GM18511 (cell line): ENCODE measurements at regions not wholly inside any gene's neighbourhood (a gene's known extent, or its start where the extent isn't known, plus 50 kb on each side); places are given as distances from the start of the nearest gene placed in this dataset.
"Not testable (repeated sequence)": the region's sequence is repeated elsewhere in the genome, so short reads cannot be mapped to it uniquely, and the experiment has no call there.

Experiments
- ATAC-seq: cut with Tn5 transposase; IDR thresholded peaks from one replicate; pipeline ENCODE4 v1.9.1; 2021; ENCODE audit warnings: mild to moderate bottlenecking, moderate library complexity; ENCODE audit not compliant: unreplicated experiment

- no peak for ATAC-seq
These were observed 217.7 kb upstream of the ATXN7L3B start for GRCh38 chr12:74319886-74320285.

DNA sequence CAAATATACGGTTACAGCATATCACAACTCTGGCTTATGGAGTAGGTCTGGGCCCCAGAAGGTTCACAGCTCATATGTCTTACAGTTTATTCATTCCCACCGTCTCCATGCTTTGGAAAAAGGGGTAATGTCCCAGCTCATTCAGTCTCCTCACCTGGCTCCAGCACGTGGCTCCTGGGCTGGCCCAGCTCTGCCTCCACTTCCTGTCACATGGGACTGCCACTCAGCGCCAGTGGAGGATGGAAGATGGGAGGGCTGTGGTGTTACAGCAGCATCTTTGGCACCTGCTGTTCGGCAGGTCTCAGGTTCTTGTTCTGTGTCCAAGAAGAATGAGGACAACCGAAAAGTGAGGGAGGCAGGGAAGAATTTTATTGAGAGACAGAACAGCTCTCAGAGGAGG lies 216.3 kb upstream of the ATXN7L3B start:
- no peak for ATAC-seq

- no peak for ATAC-seq
These were observed 214.8 kb upstream of the ATXN7L3B start for GRCh38 chr12:74322792-74323191.

GRCh38 chr12:74328623-74329022 lies 209.0 kb upstream of the ATXN7L3B start:
- no peak for ATAC-seq

GRCh38 chr12:74334780-74335179 lies 202.9 kb upstream of the ATXN7L3B start:
- ATAC-seq, result no peak

- no peak for ATAC-seq
These were observed 199.7 kb upstream of the ATXN7L3B start for GRCh38 chr12:74337951-74338350.

DNA sequence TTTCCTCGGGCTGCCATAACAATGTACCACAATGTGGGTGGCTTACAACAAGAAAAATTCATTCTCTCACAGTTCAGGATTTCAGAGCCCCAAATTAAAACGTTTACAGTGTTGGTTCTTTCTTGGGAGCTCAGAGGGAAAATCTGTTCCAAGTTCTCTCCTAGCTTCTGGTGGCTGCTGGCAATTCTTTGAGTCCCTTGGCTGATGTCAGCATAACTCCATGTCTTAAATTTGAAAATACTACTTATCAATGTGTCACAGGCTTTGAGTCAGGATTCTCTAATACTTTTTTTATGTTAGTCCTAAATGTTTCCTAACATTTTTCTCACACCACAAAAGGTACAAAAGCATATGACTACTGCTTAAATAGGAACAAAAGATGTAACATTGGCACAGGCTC lies 198.4 kb upstream of the ATXN7L3B start:
- ATAC-seq, result no peak

- no peak for ATAC-seq
These were observed 187.7 kb upstream of the ATXN7L3B start for GRCh38 chr12:74349925-74350324.

DNA sequence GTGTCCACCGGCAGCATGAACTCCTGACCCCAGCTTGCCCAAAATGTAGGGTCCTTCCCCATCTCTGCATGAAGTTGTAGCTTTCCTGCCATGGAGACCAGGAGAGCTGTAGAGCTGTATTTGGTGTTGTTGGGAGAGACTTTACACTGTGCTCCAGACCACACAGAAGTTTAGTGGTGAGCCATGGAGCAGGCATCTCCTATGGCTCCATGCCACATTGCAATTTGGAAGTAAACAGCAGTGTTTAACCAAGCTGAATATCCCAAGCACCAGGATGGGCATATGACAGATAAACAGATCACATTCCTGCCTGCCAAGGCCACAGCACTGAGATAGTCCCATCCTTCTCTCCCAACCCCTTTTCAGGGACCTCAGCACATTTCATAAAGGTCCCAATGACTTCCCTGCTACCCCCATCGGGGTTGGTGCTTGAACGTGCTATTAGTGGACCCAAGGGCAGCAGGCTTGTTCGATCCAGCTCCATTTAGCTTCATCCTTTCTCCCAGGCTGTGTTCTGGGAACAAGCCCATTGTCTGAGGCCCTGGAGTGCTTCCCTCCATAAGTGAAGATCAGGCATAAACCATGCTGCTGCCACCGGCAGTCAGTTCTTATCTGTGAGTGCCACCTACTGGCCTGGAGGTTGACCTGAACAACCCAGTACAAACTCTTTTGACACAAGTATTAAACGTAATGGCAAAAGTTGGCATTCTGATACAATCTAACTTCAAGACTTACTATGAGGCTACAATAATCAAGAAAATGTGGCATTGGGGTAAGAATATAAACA lies 172.3 kb upstream of the ATXN7L3B start:
- ATAC-seq, result peak; percentile 94

GRCh38 chr12:74370608-74371216 lies 166.9 kb upstream of the ATXN7L3B start:
- ATAC-seq, result no peak

GRCh38 chr12:74379114-74379513 lies 158.5 kb upstream of the ATXN7L3B start:
- no peak for ATAC-seq

DNA sequence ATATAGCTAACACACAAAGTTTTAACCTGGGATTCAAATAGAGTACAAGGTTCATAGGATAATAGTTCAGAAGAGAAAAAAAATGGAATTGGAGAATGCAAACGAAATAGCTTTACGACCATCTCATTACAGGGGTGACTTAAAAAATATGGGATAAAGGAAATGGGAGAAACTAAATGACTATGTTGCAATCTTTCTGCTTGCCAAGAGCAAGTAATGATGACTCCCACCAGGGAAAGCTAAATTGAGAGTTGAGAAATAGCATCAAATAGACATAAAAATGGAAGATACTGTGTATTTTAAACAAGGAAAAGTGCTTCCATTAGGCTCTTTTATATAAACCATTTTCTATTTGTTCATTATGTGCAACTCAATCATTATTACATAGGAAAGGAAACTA lies 155.7 kb upstream of the ATXN7L3B start:
- ATAC-seq, result no peak

GRCh38 chr12:74382983-74383382 lies 154.7 kb upstream of the ATXN7L3B start:
- no peak for ATAC-seq

- no peak for ATAC-seq
These were observed 146.4 kb upstream of the ATXN7L3B start for GRCh38 chr12:74391283-74391682.

GRCh38 chr12:74393272-74393671 lies 144.4 kb upstream of the ATXN7L3B start:
- ATAC-seq, result no peak

DNA sequence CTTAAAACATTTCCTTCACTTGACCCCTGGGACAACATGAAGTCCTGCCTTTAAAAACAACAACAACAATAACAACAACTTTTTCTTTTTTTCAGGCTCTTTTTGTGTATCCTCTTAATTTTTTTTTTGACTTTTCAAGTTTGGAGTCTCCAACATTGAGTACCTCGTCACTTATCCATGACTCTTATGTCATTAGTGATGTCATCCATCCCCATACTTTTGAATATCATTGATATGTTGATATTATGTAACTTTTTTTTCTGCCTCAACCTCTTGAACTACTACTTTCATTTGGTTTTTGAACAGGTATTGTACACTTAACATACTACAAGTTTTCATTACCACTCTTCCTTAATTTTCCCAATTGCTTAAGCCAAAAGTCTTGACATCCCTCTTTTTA lies 143.0 kb upstream of the ATXN7L3B start:
- no peak for ATAC-seq

DNA sequence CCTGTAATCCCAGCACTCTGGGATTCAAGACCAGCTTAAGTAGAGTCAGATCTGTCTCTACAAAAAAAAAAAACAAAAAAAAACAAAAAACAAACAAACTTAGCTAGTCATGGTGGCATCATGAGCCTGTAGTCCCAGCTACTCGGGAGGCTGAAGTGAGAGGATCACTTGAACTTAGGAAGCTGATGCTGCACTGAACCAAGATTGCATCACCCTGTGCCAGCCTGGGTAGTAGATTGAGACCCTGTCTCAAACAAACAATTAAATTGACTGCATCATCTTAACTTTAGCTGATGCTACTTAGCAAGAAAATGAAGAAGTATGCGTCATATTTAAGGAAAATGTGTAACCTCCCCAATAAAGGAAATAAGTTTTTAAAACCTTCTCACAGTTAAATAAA lies 136.6 kb upstream of the ATXN7L3B start:
- ATAC-seq, result no peak

DNA sequence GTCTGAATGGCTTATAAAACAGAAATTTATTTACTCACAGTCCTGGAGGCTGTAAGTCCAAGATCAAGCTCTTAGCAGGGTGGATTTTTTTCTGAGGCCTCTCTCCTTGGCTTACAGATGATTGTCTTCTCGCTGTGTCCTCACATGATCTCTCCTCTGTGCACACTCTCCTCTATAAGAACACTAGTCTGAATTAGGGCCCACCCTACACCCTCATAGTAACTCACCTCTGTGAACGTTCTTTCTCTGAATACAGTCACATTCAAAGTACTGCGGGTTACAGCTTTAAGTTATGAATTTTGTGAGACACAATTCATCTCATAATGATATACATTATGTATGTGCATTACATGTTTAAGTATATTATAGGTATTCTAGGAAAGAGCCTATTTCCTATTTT lies 135.7 kb upstream of the ATXN7L3B start:
- no peak for ATAC-seq

GRCh38 chr12:74403221-74403470 lies 134.5 kb upstream of the ATXN7L3B start:
- ATAC-seq, result not testable (repeated sequence)

GRCh38 chr12:74408601-74409166 lies 129.0 kb upstream of the ATXN7L3B start:
- no peak for ATAC-seq

GRCh38 chr12:74412606-74413230 lies 124.9 kb upstream of the ATXN7L3B start:
- ATAC-seq, result no peak

- peak; percentile 78 for ATAC-seq
These were observed 122.0 kb upstream of the ATXN7L3B start for GRCh38 chr12:74415633-74416032.
